ENCODE measurements at regions not wholly inside any gene's neighbourhood (a gene's known extent, or its start where the extent isn't known, plus 50 kb on each side); places are given as distances from the start of the nearest gene placed in this dataset.

GRCh38 chr7:88700725-88701124, 58.8 kb upstream of the ZNF804B start:
- DNase-seq = no peak

- DNase-seq = no peak
These were observed 65.3 kb upstream of the ZNF804B start for GRCh38 chr7:88694207-88694606.

- DNase-seq = no peak
These were observed 66.4 kb upstream of the ZNF804B start for GRCh38 chr7:88693131-88693530.

GRCh38 chr7:88692493-88692892, 67.0 kb upstream of the ZNF804B start:
- DNase-seq = no peak

- DNase-seq = no peak
These were observed 69.7 kb upstream of the ZNF804B start for GRCh38 chr7:88689821-88690220.

DNA sequence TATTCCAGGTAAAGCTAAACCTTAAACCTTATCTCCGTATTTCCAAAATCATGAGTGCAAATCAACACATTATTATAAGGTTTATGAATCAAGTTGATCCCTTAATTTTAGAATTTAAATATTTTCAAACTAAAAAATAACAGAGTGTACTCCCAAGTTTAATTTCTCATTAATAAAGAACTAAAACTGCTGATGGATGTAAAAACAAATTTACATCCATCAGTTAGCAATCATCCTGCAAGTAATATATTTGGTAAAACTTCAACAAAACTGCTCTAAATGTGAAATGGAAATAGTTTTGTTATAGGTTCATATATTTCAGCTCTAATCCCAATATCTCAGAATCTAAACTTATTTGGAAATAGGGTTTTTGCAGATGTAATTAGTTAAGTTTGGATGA, 71.3 kb upstream of the ZNF804B start:
- DNase-seq = no peak

DNA sequence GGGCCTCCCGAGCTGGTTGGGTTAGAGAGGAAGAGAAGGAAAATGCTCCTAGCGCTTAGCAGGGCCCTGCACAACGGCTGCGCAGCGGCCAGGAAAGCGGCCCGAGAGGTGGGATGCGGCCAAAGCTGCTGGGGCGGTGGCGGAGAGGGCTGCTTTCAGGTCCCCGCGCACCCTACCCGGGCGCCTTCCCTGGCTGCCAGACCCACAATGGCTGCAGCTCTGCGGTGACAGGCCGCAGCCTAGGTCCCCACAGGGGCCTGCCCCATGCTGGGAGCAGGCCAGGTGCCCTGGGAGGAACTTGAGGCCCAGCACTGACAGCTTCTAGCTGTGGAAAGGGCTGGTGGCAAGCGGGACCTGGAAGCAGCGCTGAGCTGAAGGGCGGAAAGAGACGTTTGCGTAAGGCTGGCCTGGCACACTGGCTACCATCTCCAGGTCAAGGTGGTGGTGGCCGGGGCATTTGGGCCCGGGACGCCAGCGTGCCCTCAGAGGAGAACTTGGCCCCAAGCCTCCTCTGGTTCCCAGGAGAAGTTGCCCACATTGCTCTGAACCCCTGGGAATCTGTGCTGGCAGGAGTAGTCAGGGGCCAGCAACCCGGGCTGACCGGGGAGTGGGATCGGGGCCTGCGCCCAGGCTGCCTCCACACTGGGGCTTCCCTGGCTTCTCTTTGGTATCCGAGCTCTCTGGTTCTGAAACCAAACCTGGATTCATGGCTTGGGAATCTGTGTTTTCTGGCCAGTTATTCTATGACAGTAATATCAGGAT, 72.9 kb upstream of the ZNF804B start:
- no peak for DNase-seq

GRCh38 chr7:88681682-88682081, 77.8 kb upstream of the ZNF804B start:
- DNase-seq = no peak

GRCh38 chr7:88670536-88670935, 89.0 kb upstream of the ZNF804B start:
- DNase-seq = no peak

GRCh38 chr7:88669913-88670312, 89.6 kb upstream of the ZNF804B start:
- no peak for DNase-seq

GRCh38 chr7:88668591-88668990, 90.9 kb upstream of the ZNF804B start:
- no peak for DNase-seq

DNA sequence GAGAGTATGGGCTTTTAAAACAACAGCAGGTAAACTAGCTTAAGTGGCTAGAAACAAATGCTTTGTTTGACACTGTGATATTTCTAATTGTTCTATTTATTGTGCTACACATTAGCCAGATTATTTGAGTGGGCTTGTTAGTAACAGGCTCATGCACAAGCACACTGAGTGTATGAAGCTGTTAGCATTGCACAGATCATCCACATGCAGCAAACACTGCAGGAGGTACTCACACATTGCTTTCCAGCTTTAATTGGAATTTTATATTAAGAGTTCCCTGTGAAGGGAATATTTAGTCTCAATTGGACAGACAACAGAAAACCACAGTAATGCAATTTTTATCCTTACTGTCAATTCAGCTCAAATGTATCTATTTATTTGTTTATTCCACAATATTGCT, 92.9 kb upstream of the ZNF804B start:
- DNase-seq = no peak

GRCh38 chr7:88665892-88666514, 93.5 kb upstream of the ZNF804B start:
- no peak for DNase-seq

DNA sequence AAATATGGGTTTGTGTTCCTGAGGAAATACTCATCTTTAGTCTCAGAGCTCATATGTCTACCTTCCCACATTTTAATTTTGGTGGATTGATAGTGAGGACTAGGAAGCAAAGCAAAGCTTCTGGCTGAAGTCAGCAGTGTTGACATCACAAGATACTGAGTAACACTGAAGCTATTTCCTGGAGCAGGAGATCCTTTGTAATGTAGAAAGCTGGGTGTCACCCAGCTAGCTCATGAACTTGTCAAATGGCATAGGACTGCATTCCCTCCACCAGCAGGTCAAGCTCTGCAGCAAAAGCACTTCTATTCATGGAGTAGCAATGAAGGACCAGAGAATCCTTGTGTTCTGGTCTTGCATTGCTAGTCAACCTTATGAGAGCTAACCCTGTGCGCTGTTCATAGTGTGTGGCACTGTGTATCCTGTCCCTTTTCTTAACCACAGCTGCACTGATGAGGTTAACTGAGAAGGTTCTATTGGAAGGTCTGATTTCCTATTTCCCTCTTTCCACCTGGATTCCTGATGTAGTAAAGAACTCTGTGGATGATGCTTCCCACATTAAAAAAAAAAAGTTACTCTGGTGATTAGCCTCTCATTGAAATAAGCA, 94.8 kb upstream of the ZNF804B start:
- DNase-seq = no peak

DNA sequence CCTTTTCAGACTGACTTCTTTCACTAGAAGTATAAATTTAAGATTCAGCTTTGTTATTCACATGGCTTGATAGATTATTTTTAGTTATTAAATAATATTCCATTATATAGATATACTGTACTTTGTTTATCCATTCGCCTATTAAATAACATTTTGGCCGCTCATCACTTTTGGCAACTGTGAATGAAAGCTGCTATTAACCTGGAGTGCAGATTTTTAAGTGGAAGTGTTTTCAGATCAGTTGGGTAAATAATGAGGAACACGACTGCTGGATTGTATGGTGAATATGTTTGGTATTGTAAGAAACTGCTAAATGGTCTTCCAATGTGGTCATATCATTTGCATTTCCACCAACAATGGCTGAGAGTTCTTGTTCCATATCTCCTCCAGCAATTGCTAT, 97.6 kb upstream of the ZNF804B start:
- DNase-seq = no peak

DNA sequence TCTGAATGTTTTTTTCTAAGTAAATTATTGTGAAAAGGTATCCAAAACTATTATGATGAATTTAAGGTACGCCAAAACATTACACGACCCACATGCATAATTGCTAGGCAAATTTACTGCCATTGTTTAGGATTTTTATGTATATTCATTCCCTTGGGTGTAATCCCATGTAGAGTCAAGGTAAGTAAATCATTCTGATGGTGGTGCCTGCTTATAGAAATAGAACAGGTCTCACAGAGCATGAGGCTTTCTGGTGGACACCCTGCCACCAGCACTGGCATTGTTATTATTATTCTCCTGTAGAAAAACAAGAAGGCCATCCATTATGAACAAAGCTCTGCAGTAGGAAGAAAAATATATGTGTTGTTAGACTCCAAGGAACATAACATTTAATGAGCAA, 111.7 kb upstream of the ZNF804B start:
- DNase-seq = no peak

DNA sequence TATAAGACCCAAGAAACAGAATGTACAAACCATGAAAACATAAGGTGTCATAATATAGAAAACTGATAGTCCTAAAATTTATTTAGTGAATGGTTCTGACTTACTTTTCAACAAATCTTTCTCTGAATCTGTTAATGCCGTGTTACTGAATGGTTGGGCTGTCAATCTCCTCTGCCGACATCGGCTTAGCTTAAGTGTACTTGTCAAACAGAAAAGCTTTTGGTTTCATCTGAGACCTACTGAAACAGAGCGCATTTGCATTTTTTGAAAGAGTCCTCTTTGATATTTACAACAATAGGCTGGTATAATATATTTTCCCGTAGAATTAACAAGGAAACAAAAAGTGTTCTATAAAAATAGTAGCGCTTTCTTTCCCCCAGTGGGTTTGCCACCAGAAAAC, 120.9 kb upstream of the ZNF804B start:
- no peak for DNase-seq

GRCh38 chr7:88637795-88638194, 121.7 kb upstream of the ZNF804B start:
- no peak for DNase-seq

- DNase-seq = no peak
These were observed 124.4 kb upstream of the ZNF804B start for GRCh38 chr7:88635149-88635548.

- no peak for DNase-seq
These were observed 129.9 kb upstream of the ZNF804B start for GRCh38 chr7:88629559-88629958.

DNA sequence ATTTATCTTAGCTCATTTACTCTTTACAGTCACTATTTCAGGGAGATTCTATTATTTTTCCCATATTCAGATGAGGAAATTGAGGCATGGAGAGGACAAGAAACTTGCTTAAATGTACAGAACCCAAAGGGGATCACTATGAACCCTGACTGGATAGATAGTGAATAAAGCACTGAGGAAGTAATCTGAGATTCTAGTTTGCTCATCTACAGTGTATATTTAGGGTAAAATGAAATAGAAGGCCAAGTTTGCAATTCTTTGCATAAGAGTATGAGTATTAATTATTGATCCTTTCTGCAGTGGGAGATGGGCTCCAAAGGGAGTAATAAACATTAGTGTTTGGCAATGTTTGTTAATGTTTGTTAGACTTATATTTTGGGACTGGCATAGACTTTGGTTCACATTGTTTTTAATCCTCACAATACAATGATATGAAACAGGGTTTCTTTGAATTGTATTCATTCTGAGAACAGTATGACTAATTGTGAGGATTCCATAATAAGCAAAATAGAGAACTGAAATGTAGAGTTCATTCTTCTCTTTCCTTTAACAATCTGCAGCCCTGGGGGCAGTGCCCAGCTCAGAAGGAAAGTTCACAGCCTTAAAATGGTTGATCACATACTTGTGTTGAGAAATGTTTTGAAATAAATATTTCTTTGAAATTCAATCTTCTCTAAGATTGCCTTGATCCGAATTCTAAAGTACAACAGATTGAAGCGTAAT, 131.0 kb upstream of the ZNF804B start:
- no peak for DNase-seq

DNA sequence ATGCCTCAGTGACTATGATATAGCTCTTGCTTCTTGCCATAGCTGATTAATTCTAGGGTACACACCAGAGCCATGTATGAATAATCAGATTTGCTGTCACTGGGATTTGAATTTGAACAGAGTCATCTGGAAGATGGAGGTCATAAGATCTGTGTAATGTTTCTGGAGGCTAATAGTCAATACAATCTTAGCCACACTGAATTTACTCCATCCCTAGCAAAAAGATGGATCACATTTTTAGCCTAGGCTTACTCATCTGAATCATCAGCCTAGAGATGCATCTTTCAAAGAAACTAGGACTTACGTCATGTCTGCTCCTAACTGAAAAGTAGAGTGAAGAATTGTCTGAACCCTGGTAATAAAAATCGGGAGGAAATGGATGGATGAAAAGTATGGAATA, 142.3 kb upstream of the ZNF804B start:
- no peak for DNase-seq

GRCh38 chr7:88615336-88615735, 144.2 kb upstream of the ZNF804B start:
- DNase-seq = no peak

DNA sequence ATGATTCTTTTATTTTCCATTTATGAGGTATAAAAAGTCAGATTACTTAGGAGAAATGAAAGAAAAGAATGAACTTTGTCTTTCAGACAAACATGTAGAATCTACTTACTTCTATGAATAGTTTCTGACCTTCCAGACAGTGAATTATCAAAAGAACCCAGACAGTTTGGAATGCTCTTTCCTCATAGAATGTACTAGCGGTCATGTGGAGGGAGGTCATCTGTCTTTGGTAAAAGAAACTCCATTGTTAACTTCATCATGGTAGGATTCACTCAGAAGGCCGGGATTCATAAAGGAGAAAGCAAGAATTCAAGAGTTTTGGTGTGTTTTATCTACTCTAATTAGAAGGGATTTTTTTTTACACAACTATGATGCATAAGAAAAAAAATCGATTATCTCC, 144.8 kb upstream of the ZNF804B start:
- DNase-seq = no peak
